Neural progenitor cell (in vitro differentiated cells): ENCODE measurements at regions not wholly inside any gene's neighbourhood (a gene's known extent, or its start where the extent isn't known, plus 50 kb on each side); places are given as distances from the start of the nearest gene placed in this dataset.
A peak's percentile ranks its signal among the peaks of the same experiment; 100 is the strongest.
"Not testable (repeated sequence)": the region's sequence is repeated elsewhere in the genome, so short reads cannot be mapped to it uniquely, and the experiment has no call there.

Source experiments
- DNase-seq: peaks from one replicate; pipeline ENCODE4 v3.0.0-alpha.2; 2016; ENCODE audit warnings: low spot score
- H2AFZ ChIP-seq: fragments of 200-600 bp; sonication (generic); replicated peaks from 2 replicates; pipeline ENCODE4 v1.6.1; 2016; ENCODE audit warnings: antibody characterized with exemption
- H3F3A ChIP-seq: fragments of 200-600 bp; sonication (generic); 2 replicates; pipeline ENCODE4 v1.6.1; 2016; ENCODE audit warnings: antibody characterized with exemption, low read depth
- H3K27ac ChIP-seq: fragments of 200-600 bp; sonication (generic); 2 replicates; pipeline ENCODE4 v1.5.1; 2016; ENCODE audit warnings: mild to moderate bottlenecking
- H3K27me3 ChIP-seq: fragments of 200-600 bp; sonication (generic); 2 replicates; pipeline ENCODE4 v1.6.1; 2016; ENCODE audit warnings: mild to moderate bottlenecking, moderate library complexity
- H3K36me3 ChIP-seq: fragments of 200-600 bp; sonication (generic); 2 replicates; pipeline ENCODE4 v1.5.1; 2016
- H3K4me1 ChIP-seq: fragments of 200-600 bp; sonication (generic); 2 replicates; pipeline ENCODE4 v1.6.1; 2016; ENCODE audit warnings: mixed run types
- H3K4me2 ChIP-seq: fragments of 200-600 bp; sonication (generic); 2 replicates; pipeline ENCODE4 v1.6.1; 2016
- H3K4me3 ChIP-seq: fragments of 200-600 bp; sonication (generic); 2 replicates; pipeline ENCODE4 v1.5.1; 2016
- H3K79me2 ChIP-seq: fragments of 200-600 bp; sonication (generic); 2 replicates; pipeline ENCODE4 v1.6.1; 2016; ENCODE audit warnings: low read depth
- H3K9ac ChIP-seq: fragments of 200-600 bp; sonication (generic); 2 replicates; pipeline ENCODE4 v1.6.1; 2016
- H3K9me3 ChIP-seq: fragments of 200-600 bp; sonication (generic); 2 replicates; pipeline ENCODE4 v1.5.1; 2016; ENCODE audit warnings: low read depth
- H4K20me1 ChIP-seq: fragments of 200-600 bp; sonication (generic); 2 replicates; pipeline ENCODE4 v1.6.1; 2016; ENCODE audit warnings: low read depth
- H3K27ac Mint-ChIP-seq: 3 replicates; pipeline ENCODE4 v1.8.0; 2021; ENCODE audit warnings: mixed read lengths
- H3K27me3 Mint-ChIP-seq: 2 replicates; pipeline ENCODE4 v1.8.0; 2022; ENCODE audit warnings: low read depth, mild to moderate bottlenecking, inconsistent platforms, moderate library complexity, mixed read lengths; ENCODE audit not compliant: insufficient read depth
- H3K36me3 Mint-ChIP-seq: 3 replicates; pipeline ENCODE4 v1.8.0; 2021; ENCODE audit warnings: mixed read lengths
- H3K4me1 Mint-ChIP-seq: 3 replicates; pipeline ENCODE4 v1.8.0; 2021; ENCODE audit warnings: mixed read lengths
- H3K4me3 Mint-ChIP-seq: 3 replicates; pipeline ENCODE4 v1.8.0; 2021; ENCODE audit warnings: mild to moderate bottlenecking, moderate library complexity, mixed read lengths
- H3K9me3 Mint-ChIP-seq: 3 replicates; pipeline ENCODE4 v1.8.0; 2020; ENCODE audit warnings: mixed read lengths
- EZH2 ChIP-seq: fragments of 200-600 bp; sonication (generic); IDR thresholded peaks from 2 replicates; pipeline ENCODE4 v1.6.1; 2017; ENCODE audit warnings: antibody characterized with exemption, mild to moderate bottlenecking, moderate library complexity
- EZH2phosphoT487 ChIP-seq: fragments of 200-600 bp; sonication (generic); IDR thresholded peaks from 2 replicates; pipeline ENCODE4 v1.6.1; 2017; ENCODE audit warnings: antibody characterized with exemption
- TF ChIP-seq, protein P1 (sequence below): fragments of 200-600 bp; sonication (generic); IDR thresholded peaks from 2 replicates; pipeline ENCODE4 v1.5.1; 2017; ENCODE audit warnings: antibody characterized with exemption, mild to moderate bottlenecking

DNA sequence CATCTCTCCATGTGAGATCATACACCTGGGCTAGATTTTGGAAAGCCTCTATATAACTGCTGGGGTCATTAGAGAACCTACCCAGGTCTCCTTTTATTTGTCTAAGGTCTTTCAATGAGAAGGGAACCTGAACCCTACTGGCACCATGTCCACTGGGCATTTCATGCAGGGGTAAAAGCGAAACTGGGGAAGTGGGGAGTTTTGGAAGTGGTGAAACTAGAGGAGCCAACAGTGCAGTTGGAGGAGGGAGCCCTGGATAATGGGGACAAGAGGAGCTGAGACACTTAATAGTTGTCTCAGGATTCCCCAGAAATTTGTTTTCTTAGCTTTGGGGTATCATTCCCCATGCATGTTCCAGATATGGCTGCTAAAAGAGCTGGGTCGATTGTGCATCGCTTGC is 169.0 kb upstream of the NREP start:
- H3K4me3 ChIP-seq: no peak overlapping the region
- H3K4me2 ChIP-seq: no peak overlapping the region
- H3K4me3 Mint-ChIP-seq: no peak overlapping the region
- H3K9me3 Mint-ChIP-seq: no peaks in the 10 kb centered on the region
- no peak overlapping the region for H3K9ac ChIP-seq
- H3K27me3 ChIP-seq: no peaks in the 10 kb centered on the region
- no peaks in the 10 kb centered on the region for H3K79me2 ChIP-seq
- TF ChIP-seq, protein P1, sequence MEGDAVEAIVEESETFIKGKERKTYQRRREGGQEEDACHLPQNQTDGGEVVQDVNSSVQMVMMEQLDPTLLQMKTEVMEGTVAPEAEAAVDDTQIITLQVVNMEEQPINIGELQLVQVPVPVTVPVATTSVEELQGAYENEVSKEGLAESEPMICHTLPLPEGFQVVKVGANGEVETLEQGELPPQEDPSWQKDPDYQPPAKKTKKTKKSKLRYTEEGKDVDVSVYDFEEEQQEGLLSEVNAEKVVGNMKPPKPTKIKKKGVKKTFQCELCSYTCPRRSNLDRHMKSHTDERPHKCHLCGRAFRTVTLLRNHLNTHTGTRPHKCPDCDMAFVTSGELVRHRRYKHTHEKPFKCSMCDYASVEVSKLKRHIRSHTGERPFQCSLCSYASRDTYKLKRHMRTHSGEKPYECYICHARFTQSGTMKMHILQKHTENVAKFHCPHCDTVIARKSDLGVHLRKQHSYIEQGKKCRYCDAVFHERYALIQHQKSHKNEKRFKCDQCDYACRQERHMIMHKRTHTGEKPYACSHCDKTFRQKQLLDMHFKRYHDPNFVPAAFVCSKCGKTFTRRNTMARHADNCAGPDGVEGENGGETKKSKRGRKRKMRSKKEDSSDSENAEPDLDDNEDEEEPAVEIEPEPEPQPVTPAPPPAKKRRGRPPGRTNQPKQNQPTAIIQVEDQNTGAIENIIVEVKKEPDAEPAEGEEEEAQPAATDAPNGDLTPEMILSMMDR: no peak
- H3K9me3 ChIP-seq: no peaks in the 10 kb centered on the region
- H3K27ac Mint-ChIP-seq: no peak overlapping the region
- H2AFZ ChIP-seq: no peak overlapping the region
- no peak overlapping the region for H3K27ac ChIP-seq
- H4K20me1 ChIP-seq: no peaks in the 10 kb centered on the region
- DNase-seq: no peak
- H3K36me3 Mint-ChIP-seq: no peaks in the 10 kb centered on the region
- H3K36me3 ChIP-seq: no peaks in the 10 kb centered on the region
- H3K27me3 Mint-ChIP-seq: peaks cover 4% of the 10 kb centered on the region
- no peaks in the 10 kb centered on the region for H3K4me1 Mint-ChIP-seq
- no peaks in the 10 kb centered on the region for H3K4me1 ChIP-seq
- H3F3A ChIP-seq: no peaks in the 10 kb centered on the region

DNA sequence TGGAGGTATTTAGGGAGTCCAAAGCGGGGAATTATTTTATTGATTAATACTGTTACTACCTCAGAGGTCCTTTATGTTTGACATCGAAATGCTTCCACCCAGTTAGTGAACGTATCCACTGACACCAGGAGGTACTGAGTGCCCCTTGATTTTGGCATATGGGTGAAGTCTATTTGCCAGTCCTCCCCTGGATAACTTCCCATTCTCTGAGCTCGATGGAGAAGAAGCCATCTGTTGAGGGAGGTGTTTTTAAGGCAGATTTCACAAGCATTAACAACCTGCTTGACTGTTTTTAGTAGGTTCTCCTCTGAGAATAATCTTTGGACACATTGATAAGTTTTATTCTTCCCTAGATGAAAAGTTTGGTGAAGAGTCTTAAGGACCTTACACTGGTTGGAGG is 165.3 kb upstream of the NREP start:
- TF ChIP-seq, protein P1: no peak
- TF ChIP-seq EZH2 (no peak), EZH2phosphoT487 (no peak)
- Histone ChIP-seq H3K27me3 (no peaks in the 10 kb centered on the region), H3K27ac (no peak overlapping the region), H3K4me1 (no peaks in the 10 kb centered on the region), H2AFZ (no peak overlapping the region), H3K4me3 (no peak overlapping the region), H3K9me3 (no peaks in the 10 kb centered on the region), H4K20me1 (no peaks in the 10 kb centered on the region), H3K9ac (no peak overlapping the region), H3K4me2 (no peak overlapping the region), H3K79me2 (no peaks in the 10 kb centered on the region), H3K36me3 (no peaks in the 10 kb centered on the region), H3F3A (no peaks in the 10 kb centered on the region)
- Mint-ChIP-seq H3K36me3 (no peaks in the 10 kb centered on the region), H3K4me3 (no peak overlapping the region), H3K9me3 (no peaks in the 10 kb centered on the region), H3K4me1 (no peaks in the 10 kb centered on the region), H3K27ac (no peak overlapping the region), H3K27me3 (peaks cover 3% of the 10 kb centered on the region)
- DNase-seq: no peak

DNA sequence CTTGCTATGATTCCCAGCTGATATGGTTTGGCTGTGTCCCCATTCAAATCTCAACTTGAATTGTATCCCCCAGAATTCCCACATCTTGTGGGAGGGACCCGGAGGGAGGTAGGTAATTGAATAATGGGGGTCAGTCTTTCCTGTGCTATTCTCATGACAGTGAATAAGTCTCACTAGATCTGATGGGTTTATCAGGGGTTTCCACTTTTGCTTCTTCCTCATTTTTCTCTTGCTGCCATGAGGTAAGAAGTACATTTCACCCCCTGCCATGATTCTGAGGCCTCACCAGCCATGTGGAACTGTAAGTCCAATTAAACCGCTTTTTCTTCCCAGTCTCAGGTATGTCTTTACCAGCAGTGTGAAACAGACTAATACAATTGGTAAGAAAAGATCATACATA is 164.7 kb upstream of the NREP start:
- H3K9me3 Mint-ChIP-seq, H3K27ac ChIP-seq, H3K4me2 ChIP-seq, H3K36me3 Mint-ChIP-seq, H3K27me3 ChIP-seq, H3K4me3 ChIP-seq, H3K4me1 Mint-ChIP-seq, H3K4me3 Mint-ChIP-seq, H3K9ac ChIP-seq, H3K4me1 ChIP-seq, DNase-seq, H4K20me1 ChIP-seq, H3K9me3 ChIP-seq, H3K27me3 Mint-ChIP-seq, H3K79me2 ChIP-seq, H2AFZ ChIP-seq, H3K27ac Mint-ChIP-seq, H3F3A ChIP-seq, H3K36me3 ChIP-seq: not testable (repeated sequence)

DNA sequence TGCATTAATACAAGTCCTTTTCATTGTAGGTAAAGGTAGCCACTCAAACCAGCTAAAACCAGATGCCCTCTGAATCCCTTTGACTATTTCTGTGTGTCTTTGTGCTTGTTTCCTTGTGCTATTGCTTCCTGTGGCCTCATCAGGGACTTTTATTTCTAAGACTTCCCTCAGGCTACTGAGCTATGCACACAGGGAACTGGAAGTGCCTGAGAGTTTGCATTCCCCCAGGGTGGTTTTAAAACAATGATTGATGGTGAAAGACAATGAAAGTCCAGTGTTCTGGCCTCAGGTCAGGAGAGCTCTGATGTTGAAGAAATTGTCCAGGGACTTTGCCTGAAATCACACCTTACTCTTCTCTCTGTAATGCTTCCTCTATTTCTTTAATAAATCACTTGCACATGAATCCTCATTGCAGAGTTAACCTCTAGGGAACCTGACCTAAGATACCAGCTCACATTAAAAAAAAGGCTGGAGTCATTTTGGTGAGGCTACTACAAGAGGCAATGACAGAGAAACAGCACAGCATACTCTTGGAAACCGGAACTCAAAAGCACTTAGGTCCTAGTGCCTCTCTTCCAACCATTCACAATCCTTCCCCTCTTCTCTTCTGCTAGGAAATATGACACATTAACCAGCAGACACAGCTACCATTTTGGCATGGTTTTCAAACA is 158.1 kb upstream of the NREP start:
- Mint-ChIP-seq H3K9me3 (no peaks in the 10 kb centered on the region), H3K4me3 (no peak overlapping the region), H3K27me3 (no peaks in the 10 kb centered on the region), H3K27ac (no peak overlapping the region), H3K36me3 (no peaks in the 10 kb centered on the region), H3K4me1 (no peaks in the 10 kb centered on the region)
- H4K20me1 ChIP-seq: no peaks in the 10 kb centered on the region
- H3K9ac ChIP-seq: no peak overlapping the region
- no peaks in the 10 kb centered on the region for H3K9me3 ChIP-seq
- TF ChIP-seq, protein P1: no peak
- TF ChIP-seq EZH2: no peak
- no peak for TF ChIP-seq EZH2phosphoT487
- H3K27me3 ChIP-seq: no peaks in the 10 kb centered on the region
- peaks cover 7% of the 10 kb centered on the region for H3K4me1 ChIP-seq
- no peaks in the 10 kb centered on the region for H3F3A ChIP-seq
- no peak overlapping the region for H3K4me2 ChIP-seq
- no peaks in the 10 kb centered on the region for H3K79me2 ChIP-seq
- DNase-seq: peak; percentile 16
- H3K4me3 ChIP-seq: no peak overlapping the region
- no peaks in the 10 kb centered on the region for H3K36me3 ChIP-seq
- H3K27ac ChIP-seq: no peak overlapping the region
- H2AFZ ChIP-seq: peak overlapping the region; percentile 92
